ENCODE measurements at regions not wholly inside any gene's neighbourhood (a gene's known extent, or its start where the extent isn't known, plus 50 kb on each side); places are given as distances from the start of the nearest gene placed in this dataset.

- no peaks in the 10 kb centered on the region for H3K9me3 Mint-ChIP-seq
- H3K27me3 Mint-ChIP-seq = no peaks in the 10 kb centered on the region
- no peak overlapping the region for H3K4me3 Mint-ChIP-seq
- no peaks in the 10 kb centered on the region for H3K4me1 Mint-ChIP-seq (ENCODE audit: low read depth)
- H3K36me3 Mint-ChIP-seq (ENCODE audit: low read depth) = no peaks in the 10 kb centered on the region
- no peak overlapping the region for H3K27ac Mint-ChIP-seq
- no peak for DNase-seq
Observed at GRCh38 chr10:62548686-62549085, 174.5 kb downstream of the ZNF365 start.

GRCh38 chr10:62550173-62550572 is 176.0 kb downstream of the ZNF365 start:
- Mint-ChIP-seq H3K4me3 (no peak overlapping the region), H3K4me1 (ENCODE audit: low read depth) (no peaks in the 10 kb centered on the region), H3K27ac (no peak overlapping the region), H3K36me3 (ENCODE audit: low read depth) (no peaks in the 10 kb centered on the region), H3K9me3 (no peaks in the 10 kb centered on the region), H3K27me3 (peaks cover 4% of the 10 kb centered on the region)
- DNase-seq = no peak

- Mint-ChIP-seq H3K9me3 (no peaks in the 10 kb centered on the region), H3K4me1 (ENCODE audit: low read depth) (no peaks in the 10 kb centered on the region), H3K27ac (no peak overlapping the region), H3K4me3 (no peak overlapping the region), H3K36me3 (ENCODE audit: low read depth) (no peaks in the 10 kb centered on the region), H3K27me3 (peaks cover 27% of the 10 kb centered on the region)
- no peak for DNase-seq
Observed at GRCh38 chr10:62554632-62555199, 180.5 kb downstream of the ZNF365 start.

- no peak overlapping the region for H3K27ac Mint-ChIP-seq
Observed at GRCh38 chr10:62559481-62560200, 185.5 kb downstream of the ZNF365 start.

GRCh38 chr10:62560201-62560819 is 186.1 kb downstream of the ZNF365 start:
- DNase-seq = no peak

More at GRCh38 chr10:62559481-62560200, 185.5 kb downstream of the ZNF365 start:
- Mint-ChIP-seq H3K27me3 (peaks cover 27% of the 10 kb centered on the region), H3K4me3 (no peak overlapping the region), H3K9me3 (no peaks in the 10 kb centered on the region), H3K36me3 (ENCODE audit: low read depth) (no peaks in the 10 kb centered on the region), H3K4me1 (ENCODE audit: low read depth) (peaks cover 3% of the 10 kb centered on the region)
- DNase-seq = no peak

GRCh38 chr10:62561151-62561550 is 187.0 kb downstream of the ZNF365 start:
- DNase-seq = no peak
- H3K27ac Mint-ChIP-seq = no peak overlapping the region
- H3K27me3 Mint-ChIP-seq = peaks cover 20% of the 10 kb centered on the region
- no peak overlapping the region for H3K4me3 Mint-ChIP-seq
- no peaks in the 10 kb centered on the region for H3K36me3 Mint-ChIP-seq (ENCODE audit: low read depth)
- H3K9me3 Mint-ChIP-seq = no peaks in the 10 kb centered on the region
- H3K4me1 Mint-ChIP-seq (ENCODE audit: low read depth) = peaks cover 3% of the 10 kb centered on the region

More at GRCh38 chr10:62560201-62560819, 186.1 kb downstream of the ZNF365 start:
- Mint-ChIP-seq H3K4me1 (ENCODE audit: low read depth) (peaks cover 3% of the 10 kb centered on the region), H3K9me3 (no peaks in the 10 kb centered on the region), H3K36me3 (ENCODE audit: low read depth) (no peaks in the 10 kb centered on the region), H3K27me3 (peaks cover 23% of the 10 kb centered on the region), H3K4me3 (no peak overlapping the region), H3K27ac (no peak overlapping the region)

GRCh38 chr10:62562101-62562500 is 187.9 kb downstream of the ZNF365 start:
- Mint-ChIP-seq H3K27ac (no peak overlapping the region), H3K36me3 (ENCODE audit: low read depth) (no peaks in the 10 kb centered on the region), H3K4me3 (no peak overlapping the region), H3K9me3 (no peaks in the 10 kb centered on the region), H3K27me3 (peaks cover 14% of the 10 kb centered on the region), H3K4me1 (ENCODE audit: low read depth) (peaks cover 3% of the 10 kb centered on the region)
- DNase-seq = no peak

GRCh38 chr10:62562795-62563194 is 188.6 kb downstream of the ZNF365 start:
- no peak overlapping the region for H3K27ac Mint-ChIP-seq
- peaks cover 3% of the 10 kb centered on the region for H3K4me1 Mint-ChIP-seq (ENCODE audit: low read depth)
- no peak for DNase-seq
- no peak overlapping the region for H3K4me3 Mint-ChIP-seq
- peaks cover 14% of the 10 kb centered on the region for H3K27me3 Mint-ChIP-seq
- H3K9me3 Mint-ChIP-seq = no peaks in the 10 kb centered on the region
- H3K36me3 Mint-ChIP-seq (ENCODE audit: low read depth) = no peaks in the 10 kb centered on the region

- Mint-ChIP-seq H3K9me3 (no peaks in the 10 kb centered on the region), H3K4me1 (ENCODE audit: low read depth) (no peaks in the 10 kb centered on the region), H3K4me3 (no peak overlapping the region), H3K27me3 (peaks cover 11% of the 10 kb centered on the region), H3K27ac (no peak overlapping the region), H3K36me3 (ENCODE audit: low read depth) (no peaks in the 10 kb centered on the region)
- DNase-seq = no peak
Observed at GRCh38 chr10:62573929-62574328, 199.8 kb downstream of the ZNF365 start.

- Mint-ChIP-seq H3K27ac (no peak overlapping the region), H3K36me3 (ENCODE audit: low read depth) (no peaks in the 10 kb centered on the region), H3K4me1 (ENCODE audit: low read depth) (no peaks in the 10 kb centered on the region), H3K27me3 (peaks cover 11% of the 10 kb centered on the region), H3K9me3 (no peaks in the 10 kb centered on the region), H3K4me3 (no peak overlapping the region)
- no peak for DNase-seq
Observed at GRCh38 chr10:62577076-62577475, 202.9 kb downstream of the ZNF365 start.

- no peaks in the 10 kb centered on the region for H3K9me3 Mint-ChIP-seq
- peaks cover 11% of the 10 kb centered on the region for H3K27me3 Mint-ChIP-seq
- no peak for DNase-seq
- H3K4me1 Mint-ChIP-seq (ENCODE audit: low read depth) = no peaks in the 10 kb centered on the region
- H3K27ac Mint-ChIP-seq = no peak overlapping the region
- H3K36me3 Mint-ChIP-seq (ENCODE audit: low read depth) = no peaks in the 10 kb centered on the region
- H3K4me3 Mint-ChIP-seq = no peak overlapping the region
Observed at GRCh38 chr10:62577666-62578291, 203.6 kb downstream of the ZNF365 start.

GRCh38 chr10:62578301-62578700 is 204.1 kb downstream of the ZNF365 start:
- no peak for DNase-seq
- Mint-ChIP-seq H3K36me3 (ENCODE audit: low read depth) (no peaks in the 10 kb centered on the region), H3K4me3 (no peak overlapping the region), H3K4me1 (ENCODE audit: low read depth) (peaks cover 1% of the 10 kb centered on the region), H3K27me3 (peaks cover 11% of the 10 kb centered on the region), H3K9me3 (no peaks in the 10 kb centered on the region), H3K27ac (no peak overlapping the region)

- Mint-ChIP-seq H3K27me3 (peaks cover 11% of the 10 kb centered on the region), H3K4me1 (ENCODE audit: low read depth) (peaks cover 2% of the 10 kb centered on the region), H3K36me3 (ENCODE audit: low read depth) (no peaks in the 10 kb centered on the region), H3K9me3 (no peaks in the 10 kb centered on the region), H3K27ac (no peak overlapping the region), H3K4me3 (no peak overlapping the region)
- no peak for DNase-seq
Observed at GRCh38 chr10:62578916-62579315, 204.7 kb downstream of the ZNF365 start.

- Mint-ChIP-seq H3K4me3 (no peak overlapping the region), H3K9me3 (no peaks in the 10 kb centered on the region), H3K4me1 (ENCODE audit: low read depth) (peaks cover 9% of the 10 kb centered on the region), H3K27ac (no peak overlapping the region), H3K27me3 (peaks cover 4% of the 10 kb centered on the region), H3K36me3 (ENCODE audit: low read depth) (no peaks in the 10 kb centered on the region)
- DNase-seq = no peak
Observed at GRCh38 chr10:62580396-62580795, 206.2 kb downstream of the ZNF365 start.

GRCh38 chr10:62581351-62581750 is 207.2 kb downstream of the ZNF365 start:
- no peak for DNase-seq
- H3K9me3 Mint-ChIP-seq = no peaks in the 10 kb centered on the region
- peaks cover 9% of the 10 kb centered on the region for H3K4me1 Mint-ChIP-seq (ENCODE audit: low read depth)
- H3K4me3 Mint-ChIP-seq = no peak overlapping the region
- H3K36me3 Mint-ChIP-seq (ENCODE audit: low read depth) = no peaks in the 10 kb centered on the region
- no peak overlapping the region for H3K27ac Mint-ChIP-seq
- H3K27me3 Mint-ChIP-seq = peaks cover 4% of the 10 kb centered on the region

All from activated T-cell treated with anti-CD3 and anti-CD28 coated beads, Interleukin-2, amount 50 U/mL, for 24 hours (primary cell).